Motor neuron (in vitro differentiated cells): ENCODE measurements at regions not wholly inside any gene's neighbourhood (a gene's known extent, or its start where the extent isn't known, plus 50 kb on each side); places are given as distances from the start of the nearest gene placed in this dataset.
"Not testable (repeated sequence)": the region's sequence is repeated elsewhere in the genome, so short reads cannot be mapped to it uniquely, and the experiment has no call there.

Source experiments
- ATAC-seq, 8 experiments: fragments of 200-7000 bp; cut with Tn5 transposase; replicated peaks in 6 of 8; 2 replicates each; pipeline ENCODE4 v1.8.0; 2021; ENCODE audit warnings: mild to moderate bottlenecking in 8 of 8, moderate library complexity in 8 of 8
- H3K27ac ChIP-seq, 2 donors: fragments of 250-450 bp; sonication (Bioruptor Pico); 2 replicates each; pipeline ENCODE4 v1.9.0; 2021; ENCODE audit warnings: antibody characterized with exemption in 2 of 2, mild to moderate bottlenecking in 2 of 2, moderate library complexity in 1 of 2
- H3K4me1 ChIP-seq, 2 donors: fragments of 250-450 bp; sonication (Bioruptor Pico); replicated peaks in 1 of 2; 2 replicates each; pipeline ENCODE4 v1.6.1; 2021; ENCODE audit warnings: antibody characterized with exemption in 2 of 2, mild to moderate bottlenecking in 2 of 2, moderate library complexity in 1 of 2
- H3K4me3 ChIP-seq, 5 donors: fragments of 250-450 bp; sonication (Bioruptor Pico); 2 replicates each; pipeline ENCODE4 v1.9.0; 2021; ENCODE audit warnings: antibody characterized with exemption in 5 of 5, mild to moderate bottlenecking in 5 of 5, moderate library complexity in 4 of 5
- WGBS, 10 experiments: fragments of 450-650 bp; shearing (Covaris generic); methylation state at CpG; one replicate each; pipeline ENCODE4 v1.0.0; 2022; 5-methylcytosine and 5-hydroxymethylcytosine counted together
- in situ Hi-C, 9 experiments: fragments of 400-800 bp; cut with MboI; loops; one replicate each; pipeline ENCODE4 v1.15.0; 2021; ENCODE audit warnings: low sequenced_read_pairs in 9 of 9, low pct_unique_long_range_greater_than_20kb in 2 of 9; ENCODE audit not compliant: unreplicated experiment in 9 of 9

DNA sequence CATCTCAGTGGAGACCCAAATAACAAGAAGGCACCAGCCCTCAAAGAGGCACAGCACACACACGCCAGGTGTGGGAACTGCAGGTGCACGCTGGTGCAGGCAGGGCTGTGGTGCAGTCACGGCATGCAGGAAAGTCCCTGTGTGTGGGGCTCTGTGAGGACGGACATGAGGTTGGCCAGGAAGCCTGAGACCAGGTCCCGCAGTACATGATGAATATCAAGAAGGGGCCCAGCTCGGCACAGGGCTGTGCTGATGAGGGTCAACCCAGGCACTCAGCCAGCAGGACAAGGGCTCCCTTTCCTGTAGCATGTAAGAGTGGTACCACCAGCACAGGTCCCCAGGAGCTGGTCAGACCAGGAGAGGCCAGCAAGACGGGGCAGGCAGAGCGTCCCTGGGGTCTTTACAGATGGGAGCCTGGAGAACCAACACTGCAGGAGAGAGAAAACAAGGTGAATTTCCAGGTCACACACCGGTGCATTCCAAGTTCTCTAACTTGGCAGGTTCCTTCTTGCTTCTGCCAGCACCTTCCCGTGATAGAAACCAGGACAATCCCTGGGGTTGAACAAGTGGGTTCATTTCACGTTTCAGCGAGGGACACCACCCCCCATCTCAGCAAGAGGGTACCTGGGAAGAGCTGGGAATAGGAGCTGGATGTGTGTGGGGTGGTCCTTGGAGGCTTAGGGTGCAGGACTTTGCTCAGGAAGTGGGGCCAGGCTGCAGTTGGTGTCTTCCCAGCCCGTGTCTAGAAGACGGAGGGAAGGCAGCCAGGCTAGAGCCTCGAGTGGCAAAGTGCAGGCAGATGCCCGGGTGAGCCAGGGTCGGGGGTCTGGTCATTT, 244.8 kb upstream of the TCERG1L start:
- no peak for ATAC-seq
- in situ Hi-C loops, result no loop called here
- H3K4me1 ChIP-seq, result no peaks in the 10 kb centered on the region
- WGBS, 10 experiments, result 0 to 80% (median 64%) methylated on average over 1 to 7 of the region's 17 CpGs; no CpG with 5 or more reads in 4 of the 10 experiments
- H3K27ac ChIP-seq, result no peak overlapping the region
- H3K4me3 ChIP-seq, result no peak overlapping the region

DNA sequence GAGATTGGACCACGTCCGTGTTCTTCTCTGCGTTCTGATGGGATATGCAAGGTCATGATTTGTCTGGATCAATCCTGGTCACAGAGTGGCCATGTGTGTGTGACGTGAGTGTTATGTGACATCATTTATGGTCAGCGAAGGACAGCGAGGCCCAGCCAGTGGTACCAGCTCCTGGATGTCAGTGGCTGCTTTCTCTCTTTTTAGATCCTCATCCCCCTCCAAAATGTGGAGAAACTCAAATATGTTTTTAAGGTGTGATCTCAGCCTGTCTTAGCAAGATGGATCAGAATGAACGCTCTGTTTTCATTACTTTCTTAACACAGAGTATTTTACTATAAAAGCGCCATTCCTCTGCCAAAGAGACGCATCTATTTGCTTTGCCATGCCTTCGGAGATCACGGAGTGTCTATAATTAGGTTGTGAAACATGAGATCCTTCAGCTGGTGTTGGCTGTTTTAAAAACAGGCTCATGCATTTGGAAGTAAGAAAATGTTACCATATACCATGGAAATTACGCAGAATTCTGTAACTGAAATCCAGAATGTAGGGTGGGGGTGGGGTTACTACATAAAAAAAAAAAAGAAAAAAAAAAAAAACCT, 245.5 kb upstream of the TCERG1L start:
- Histone ChIP-seq H3K4me3 (no peak overlapping the region), H3K27ac (no peak overlapping the region), H3K4me1 (no peaks in the 10 kb centered on the region)
- no peak for ATAC-seq
- in situ Hi-C loops, result no loop called here
- 0 to 95% (median 61%) methylated on average over 1 to 10 of the region's 12 CpGs for WGBS, 10 experiments

DNA sequence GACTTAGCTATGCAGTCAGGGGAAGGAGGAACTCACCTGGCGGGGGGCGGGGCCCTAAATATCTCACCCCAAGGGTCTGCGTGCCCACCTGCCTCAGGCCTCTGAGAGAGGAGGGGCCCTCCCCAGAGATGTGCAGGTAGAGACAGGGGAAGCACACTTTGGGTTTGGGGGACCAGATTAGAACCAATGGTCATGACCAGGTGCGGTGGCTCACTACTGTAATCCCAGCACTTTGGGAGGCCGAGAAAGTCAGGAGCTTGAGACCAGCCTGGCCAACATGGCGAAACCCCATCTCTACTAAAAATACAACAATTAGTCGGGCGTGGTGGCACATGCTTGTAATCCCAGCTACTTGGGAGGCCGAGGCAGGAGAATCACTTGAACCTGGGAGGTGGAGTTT, 246.4 kb upstream of the TCERG1L start:
- H3K4me1 ChIP-seq, in situ Hi-C loops, ATAC-seq, H3K27ac ChIP-seq, H3K4me3 ChIP-seq: not testable (repeated sequence)
- WGBS, 10 experiments, result 0 to 83% (median 43%) methylated on average over 1 to 7 of the region's 9 CpGs; no CpG with 5 or more reads in 3 of the 10 experiments

DNA sequence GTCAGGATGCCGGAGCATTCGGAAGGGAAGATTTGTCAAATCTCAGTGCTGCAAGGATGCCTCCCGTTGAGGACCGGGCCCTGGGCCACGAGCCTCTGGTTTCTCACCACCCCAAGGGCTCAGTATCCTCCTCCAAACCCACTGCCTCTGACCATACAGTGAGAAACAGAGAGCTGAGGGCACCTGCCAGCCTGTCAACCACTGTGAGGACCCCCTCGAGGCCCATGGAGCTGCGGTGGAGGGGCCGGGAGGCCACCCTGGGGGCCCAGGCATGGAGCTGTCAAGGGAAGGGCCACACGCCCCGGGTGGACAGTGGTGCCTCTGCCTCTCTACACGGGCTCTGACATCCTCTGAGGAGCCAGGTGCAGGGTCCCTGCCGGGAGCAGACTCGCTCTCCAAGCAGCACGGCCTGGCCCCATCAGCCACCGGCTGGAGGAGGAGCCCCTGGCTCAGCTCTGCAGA, 248.0 kb upstream of the TCERG1L start:
- Histone ChIP-seq H3K4me3 (no peak overlapping the region), H3K4me1 (no peaks in the 10 kb centered on the region), H3K27ac (no peak overlapping the region)
- in situ Hi-C loops, result no loop called here
- WGBS, 10 experiments, result 0 to 80% (median 40%) methylated on average over 1 to 8 of the region's 15 CpGs; no CpG with 5 or more reads in 5 of the 10 experiments
- ATAC-seq, result peak in 1 of 8 experiments; percentile 17

DNA sequence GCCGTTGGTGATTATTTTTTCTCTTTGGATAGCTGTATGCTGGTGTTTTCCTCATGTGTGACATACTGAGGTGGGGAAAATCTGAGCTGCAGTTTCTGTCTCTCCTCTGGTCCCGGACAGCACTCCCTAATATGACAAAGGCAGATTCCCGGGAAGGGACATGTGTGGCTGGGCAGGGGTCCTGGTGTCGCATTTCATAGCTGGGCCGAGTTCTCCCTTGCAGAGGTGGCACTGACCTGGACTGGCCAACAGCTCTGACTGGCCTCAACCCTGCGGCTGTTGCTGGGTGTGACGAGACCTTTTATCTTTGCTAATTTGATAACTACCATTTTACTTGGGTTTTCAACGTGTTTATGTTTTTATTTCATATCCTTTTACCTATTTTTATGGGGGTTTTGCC, 248.6 kb upstream of the TCERG1L start:
- Histone ChIP-seq H3K4me1 (no peaks in the 10 kb centered on the region), H3K4me3 (no peak overlapping the region), H3K27ac (no peak overlapping the region)
- ATAC-seq, result peak in 1 of 8 experiments; percentile 3
- in situ Hi-C loops, result no loop called here
- WGBS, 10 experiments, result 0 to 74% (median 48%) methylated on average over 3 to 6 of the region's 8 CpGs

DNA sequence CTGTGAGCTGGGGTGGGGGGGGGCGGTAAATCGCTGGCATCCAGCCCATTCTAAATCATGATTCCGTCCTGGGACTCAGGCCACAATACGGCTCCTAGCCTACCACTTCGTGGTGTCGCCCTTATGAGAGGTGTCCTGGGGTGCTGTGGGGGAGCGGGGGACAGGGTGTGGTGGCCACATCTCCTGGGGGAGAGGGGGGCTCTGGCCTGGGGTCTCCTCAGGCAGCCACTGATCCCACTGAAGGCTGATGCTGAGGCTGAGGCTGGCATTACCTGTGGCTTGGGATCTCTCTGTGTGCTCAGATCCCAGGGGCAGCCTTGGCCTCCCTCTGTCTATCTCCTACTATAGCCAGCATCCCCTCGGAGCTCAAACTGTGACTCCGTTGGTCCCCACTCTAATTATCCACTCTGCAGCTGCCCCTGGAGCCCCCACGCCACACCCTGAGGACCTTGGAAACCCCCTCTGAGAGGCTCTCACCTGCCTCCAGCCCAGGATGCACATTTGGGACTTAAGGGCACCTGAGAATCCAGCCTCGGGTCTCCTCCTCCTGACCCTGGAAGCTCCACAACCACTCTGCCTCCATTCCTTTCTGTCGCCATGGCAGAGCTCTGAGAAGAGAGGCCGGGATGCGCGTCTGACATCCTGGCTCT, 249.3 kb upstream of the TCERG1L start:
- Histone ChIP-seq H3K27ac (no peak overlapping the region), H3K4me1 (no peaks in the 10 kb centered on the region), H3K4me3 (no peak overlapping the region)
- WGBS, 10 experiments, result 59 to 83% (median 80%) methylated on average over 1 to 6 of the region's 15 CpGs; no CpG with 5 or more reads in 5 of the 10 experiments
- no peak for ATAC-seq
- in situ Hi-C loops, result no loop called here

DNA sequence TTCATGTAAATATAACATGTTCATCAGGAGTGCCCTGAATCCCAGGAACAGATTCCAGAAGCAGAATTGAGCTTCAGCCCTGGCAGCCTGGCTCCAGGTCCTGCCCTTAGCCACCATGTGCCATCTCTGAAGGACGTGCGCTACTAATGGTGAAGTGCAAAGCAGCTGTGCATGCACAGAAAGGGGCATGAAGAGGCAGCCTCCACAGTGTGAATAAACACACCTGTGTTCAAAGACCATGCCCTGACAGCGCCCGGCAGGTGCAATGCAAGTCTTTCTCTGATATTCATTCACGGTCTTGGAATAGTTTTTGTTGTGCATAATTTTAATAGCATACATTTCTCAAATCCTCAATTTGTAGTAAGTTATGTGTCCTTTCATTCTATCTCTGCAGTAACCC, 250.4 kb upstream of the TCERG1L start:
- WGBS, 10 experiments, result 39 to 100% (median 89%) methylated on average over 2 to 5 of the region's 5 CpGs; no CpG with 5 or more reads in 4 of the 10 experiments
- Histone ChIP-seq H3K4me1 (no peaks in the 10 kb centered on the region), H3K27ac (no peak overlapping the region), H3K4me3 (no peak overlapping the region)
- in situ Hi-C loops, result no loop called here
- no peak for ATAC-seq

DNA sequence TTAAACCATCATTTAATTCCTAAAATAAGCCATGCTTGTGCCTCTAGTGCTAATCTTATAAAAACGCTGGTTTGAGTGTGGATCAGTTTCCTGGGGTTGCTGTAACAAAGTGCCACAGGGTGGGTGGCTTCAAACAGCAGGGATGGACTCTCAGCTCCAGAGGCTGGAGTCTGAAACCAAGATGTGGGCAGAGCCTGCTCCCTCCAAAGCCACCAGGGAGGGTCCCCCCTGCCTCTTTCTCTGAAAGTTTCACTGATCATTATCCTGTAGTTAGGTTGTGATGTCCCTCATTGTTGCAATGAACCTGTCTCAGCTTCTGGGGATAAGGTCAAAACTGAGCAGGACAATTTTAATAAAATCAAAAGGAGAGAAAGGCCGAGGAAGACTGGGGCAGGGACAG, 251.9 kb upstream of the TCERG1L start:
- Histone ChIP-seq H3K27ac (no peak overlapping the region), H3K4me1 (no peaks in the 10 kb centered on the region), H3K4me3 (no peak overlapping the region)
- in situ Hi-C loops, result no loop called here
- 0 to 100% (median 43%) methylated on average over 1 to 2 of the region's 2 CpGs; no CpG with 5 or more reads in 3 of the 10 experiments for WGBS, 10 experiments
- ATAC-seq, result no peak

DNA sequence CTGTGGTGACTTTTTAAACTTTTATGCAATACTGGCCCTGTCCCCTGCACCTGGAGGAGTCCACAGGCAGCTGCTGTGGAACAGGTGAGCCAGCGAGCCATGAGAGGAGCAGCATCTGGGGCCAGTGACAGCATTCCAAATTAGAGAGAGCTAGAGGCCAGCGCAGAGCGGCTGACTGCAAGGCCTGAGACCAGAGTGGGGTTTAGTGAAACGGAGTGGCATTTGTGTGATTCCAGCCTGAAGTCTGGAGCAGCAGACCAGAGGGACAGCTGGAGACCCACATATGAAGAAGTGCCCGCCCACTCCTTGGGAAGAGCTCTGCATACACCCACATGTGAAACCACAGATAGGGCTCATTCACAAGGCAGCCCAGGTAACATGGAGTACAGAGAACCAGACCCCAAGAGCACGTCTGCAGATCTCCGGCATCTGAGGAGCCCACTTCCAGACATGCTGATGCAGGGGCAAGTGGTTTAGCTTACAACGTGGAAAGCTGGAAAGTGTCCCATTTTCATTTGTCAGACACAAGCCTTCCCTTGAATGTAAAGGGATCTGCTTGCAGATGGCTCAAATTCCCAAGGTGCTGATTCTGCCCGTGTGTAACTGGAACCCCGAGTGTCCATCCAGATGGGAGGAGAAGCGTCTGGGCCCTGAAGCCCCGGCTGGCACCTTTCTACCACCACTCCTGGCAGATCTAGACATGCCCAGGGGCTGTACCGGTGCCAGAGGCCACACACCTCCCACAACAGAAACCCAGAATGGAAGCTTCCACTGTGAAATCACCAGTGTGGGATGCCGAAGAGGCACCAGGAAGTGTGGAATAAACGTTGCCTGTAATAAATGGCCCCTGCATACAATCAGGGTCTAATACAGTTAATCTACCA, 256.0 kb upstream of the TCERG1L start:
- Histone ChIP-seq H3K4me3 (no peak overlapping the region), H3K27ac (no peak overlapping the region), H3K4me1 (no peaks in the 10 kb centered on the region)
- no peak for ATAC-seq
- in situ Hi-C loops, result no loop called here
- 17 to 100% (median 73%) methylated on average over 1 to 11 of the region's 15 CpGs; no CpG with 5 or more reads in 3 of the 10 experiments for WGBS, 10 experiments

DNA sequence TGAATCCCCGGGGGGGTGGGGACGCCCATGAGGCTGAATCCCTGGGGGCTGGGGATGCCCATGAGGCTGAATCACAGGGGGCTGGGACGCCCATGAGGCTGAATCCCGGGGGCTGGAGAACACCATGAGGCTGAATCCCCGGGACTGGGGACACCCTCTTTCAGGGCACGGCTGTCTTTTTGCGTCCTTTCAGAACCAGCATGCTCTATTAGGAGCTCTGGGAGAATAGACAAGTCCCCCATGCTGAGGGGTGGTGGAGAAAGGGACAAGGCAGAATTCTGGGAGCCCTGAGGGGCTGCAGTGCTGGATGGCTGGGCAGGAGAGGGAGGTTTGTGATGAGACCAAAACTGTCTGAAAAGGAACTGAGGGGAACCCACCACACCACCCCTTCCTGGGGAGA, 257.3 kb upstream of the TCERG1L start:
- WGBS, 10 experiments, result 18% methylated on average over 4 of the region's 7 CpGs; no CpG with 5 or more reads in 9 of the 10 experiments
- ATAC-seq, result no peak
- Histone ChIP-seq H3K27ac (no peak overlapping the region), H3K4me1 (no peaks in the 10 kb centered on the region), H3K4me3 (no peak overlapping the region)
- in situ Hi-C loops, result no loop called here

DNA sequence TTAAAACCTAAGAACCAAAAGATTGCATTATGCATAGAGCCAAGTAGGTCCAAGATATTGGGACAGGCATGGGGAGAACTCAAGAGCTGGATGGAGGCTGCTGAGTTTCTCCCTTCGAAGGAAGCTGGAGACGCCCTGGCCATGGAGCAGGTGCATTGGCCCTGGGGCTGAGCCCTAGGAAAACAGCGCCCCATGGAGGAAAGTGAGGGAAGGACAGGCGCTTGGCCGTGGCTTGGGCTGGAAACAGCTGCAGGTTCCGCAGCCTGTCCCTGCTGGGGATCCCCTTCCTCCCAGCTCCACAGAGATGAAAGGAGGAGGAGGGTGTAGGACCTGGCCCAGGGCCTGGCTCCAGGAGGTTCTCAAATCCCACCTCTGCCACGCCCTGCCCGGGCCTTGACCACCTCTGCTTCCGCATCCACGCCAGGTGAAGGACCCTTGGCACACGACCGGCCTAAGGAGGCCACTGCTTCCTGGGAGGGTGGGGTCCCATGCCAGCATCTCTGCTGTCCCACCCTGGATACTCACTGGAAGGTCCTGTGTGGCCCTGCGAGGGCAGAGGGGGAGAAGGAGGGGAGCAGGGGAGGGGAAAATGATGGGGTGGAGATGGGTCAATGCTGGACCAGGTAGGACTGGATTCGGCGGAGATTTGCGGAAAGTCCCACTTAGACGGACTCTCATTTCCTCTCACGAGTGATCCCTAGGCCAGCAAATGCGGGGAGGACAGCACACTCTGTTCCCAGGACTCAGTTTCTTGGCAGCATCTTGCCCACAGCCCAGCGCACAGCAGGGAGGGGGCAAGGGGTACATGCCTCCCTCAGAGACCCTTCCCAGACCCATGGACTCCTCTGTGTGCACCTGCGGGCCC, 258.6 kb upstream of the TCERG1L start:
- no peak for ATAC-seq
- in situ Hi-C loops, result no loop called here
- no peak overlapping the region for H3K27ac ChIP-seq
- H3K4me1 ChIP-seq, result no peaks in the 10 kb centered on the region
- WGBS, 10 experiments, result 32 to 90% (median 56%) methylated on average over 1 to 8 of the region's 21 CpGs; no CpG with 5 or more reads in 4 of the 10 experiments
- H3K4me3 ChIP-seq, result no peak overlapping the region
